Osteoblast (primary cell): ENCODE measurements at regions not wholly inside any gene's neighbourhood (a gene's known extent, or its start where the extent isn't known, plus 50 kb on each side); places are given as distances from the start of the nearest gene placed in this dataset.

Source experiments
- DNase-seq: peaks from one replicate; pipeline ENCODE4 v3.0.0; 2011; ENCODE audit warnings: low spot score, mixed read lengths; ENCODE audit not compliant: insufficient read length; ENCODE audit errors: missing footprints
- H2AFZ ChIP-seq: 2 replicates; pipeline ENCODE4 v1.6.0; 2011; ENCODE audit warnings: mild to moderate bottlenecking, low read length
- H3K27ac ChIP-seq: 2 replicates; pipeline ENCODE4 v1.5.1; 2011; ENCODE audit warnings: mild to moderate bottlenecking, low read depth, low read length, moderate library complexity
- H3K27me3 ChIP-seq: 2 replicates; pipeline ENCODE4 v1.6.0; 2012; ENCODE audit warnings: mild to moderate bottlenecking, control low read depth, inconsistent platforms, low read length, moderate library complexity; ENCODE audit not compliant: insufficient read depth
- H3K36me3 ChIP-seq: 2 replicates; pipeline ENCODE4 v1.5.1; 2011; ENCODE audit warnings: mild to moderate bottlenecking, low read length, control low read depth, moderate library complexity; ENCODE audit not compliant: insufficient read depth
- H3K4me1 ChIP-seq: 2 replicates; pipeline ENCODE4 v1.5.1; 2011; ENCODE audit warnings: mild to moderate bottlenecking, low read length, control low read depth, moderate library complexity; ENCODE audit not compliant: insufficient read depth
- H3K4me2 ChIP-seq: 2 replicates; pipeline ENCODE4 v1.6.0; 2011; ENCODE audit warnings: mild to moderate bottlenecking, low read length; ENCODE audit not compliant: insufficient read depth
- H3K4me3 ChIP-seq: fragments of 200-600 bp; sonication (generic); 3 replicates; pipeline ENCODE4 v1.5.1; 2012; ENCODE audit warnings: mild to moderate bottlenecking, low read length, inconsistent platforms; ENCODE audit not compliant: insufficient read depth
- H3K79me2 ChIP-seq: 2 replicates; pipeline ENCODE4 v1.6.0; 2012; ENCODE audit warnings: mild to moderate bottlenecking, low read length, control low read depth, inconsistent platforms; ENCODE audit not compliant: insufficient read depth
- H3K9me3 ChIP-seq: 2 replicates; pipeline ENCODE4 v1.5.1; 2011; ENCODE audit warnings: low read depth, low read length, control low read depth
- H4K20me1 ChIP-seq: 2 replicates; pipeline ENCODE4 v1.6.0; 2012; ENCODE audit warnings: mild to moderate bottlenecking, low read length, control low read depth; ENCODE audit not compliant: insufficient read depth
- TF ChIP-seq, protein P1 (sequence below): IDR thresholded peaks from 2 replicates; pipeline ENCODE4 v1.5.1; 2011; ENCODE audit warnings: mild to moderate bottlenecking, low read depth, low read length, moderate library complexity; ENCODE audit errors: extremely low read depth

DNA sequence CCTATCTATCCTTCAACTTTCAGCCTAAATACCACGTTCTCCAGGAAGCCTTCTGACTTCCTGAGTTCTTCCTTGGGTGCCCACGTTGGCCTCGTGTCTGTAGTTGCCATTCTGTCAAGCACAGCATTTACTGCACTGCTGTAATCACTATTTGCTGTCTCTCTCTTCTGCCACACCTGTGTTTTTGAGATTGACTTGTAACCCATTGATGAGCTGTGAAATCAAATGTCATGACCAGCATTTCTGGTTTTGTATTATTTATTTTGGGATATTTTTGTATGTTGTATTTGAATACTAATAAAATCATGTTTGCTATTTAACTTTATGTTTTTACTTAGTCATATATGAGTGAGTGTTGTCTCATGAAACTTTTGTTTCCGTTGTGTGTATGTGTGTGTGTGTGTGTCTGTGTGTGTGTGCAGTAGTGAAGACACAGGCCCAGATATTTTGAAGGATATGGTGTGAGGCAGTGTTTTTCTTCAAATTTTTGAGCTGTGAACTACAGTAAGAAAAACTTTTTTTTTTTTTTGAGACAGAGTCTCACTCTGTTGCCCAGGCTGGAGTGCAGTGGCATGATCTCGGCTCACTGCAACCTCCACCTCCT, 126.2 kb upstream of the SERBP1 start:
- Histone ChIP-seq H3K36me3 (no peaks in the 10 kb centered on the region), H3K27me3 (no peaks in the 10 kb centered on the region), H3K27ac (no peak overlapping the region), H3K4me2 (no peak overlapping the region), H4K20me1 (no peaks in the 10 kb centered on the region), H3K4me1 (peaks cover 19% of the 10 kb centered on the region), H2AFZ (peak overlapping the region; percentile 37), H3K9me3 (no peaks in the 10 kb centered on the region), H3K4me3 (no peak overlapping the region), H3K79me2 (no peaks in the 10 kb centered on the region)
- DNase-seq = peak; percentile 55
- TF ChIP-seq, protein P1, sequence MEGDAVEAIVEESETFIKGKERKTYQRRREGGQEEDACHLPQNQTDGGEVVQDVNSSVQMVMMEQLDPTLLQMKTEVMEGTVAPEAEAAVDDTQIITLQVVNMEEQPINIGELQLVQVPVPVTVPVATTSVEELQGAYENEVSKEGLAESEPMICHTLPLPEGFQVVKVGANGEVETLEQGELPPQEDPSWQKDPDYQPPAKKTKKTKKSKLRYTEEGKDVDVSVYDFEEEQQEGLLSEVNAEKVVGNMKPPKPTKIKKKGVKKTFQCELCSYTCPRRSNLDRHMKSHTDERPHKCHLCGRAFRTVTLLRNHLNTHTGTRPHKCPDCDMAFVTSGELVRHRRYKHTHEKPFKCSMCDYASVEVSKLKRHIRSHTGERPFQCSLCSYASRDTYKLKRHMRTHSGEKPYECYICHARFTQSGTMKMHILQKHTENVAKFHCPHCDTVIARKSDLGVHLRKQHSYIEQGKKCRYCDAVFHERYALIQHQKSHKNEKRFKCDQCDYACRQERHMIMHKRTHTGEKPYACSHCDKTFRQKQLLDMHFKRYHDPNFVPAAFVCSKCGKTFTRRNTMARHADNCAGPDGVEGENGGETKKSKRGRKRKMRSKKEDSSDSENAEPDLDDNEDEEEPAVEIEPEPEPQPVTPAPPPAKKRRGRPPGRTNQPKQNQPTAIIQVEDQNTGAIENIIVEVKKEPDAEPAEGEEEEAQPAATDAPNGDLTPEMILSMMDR = no peak

DNA sequence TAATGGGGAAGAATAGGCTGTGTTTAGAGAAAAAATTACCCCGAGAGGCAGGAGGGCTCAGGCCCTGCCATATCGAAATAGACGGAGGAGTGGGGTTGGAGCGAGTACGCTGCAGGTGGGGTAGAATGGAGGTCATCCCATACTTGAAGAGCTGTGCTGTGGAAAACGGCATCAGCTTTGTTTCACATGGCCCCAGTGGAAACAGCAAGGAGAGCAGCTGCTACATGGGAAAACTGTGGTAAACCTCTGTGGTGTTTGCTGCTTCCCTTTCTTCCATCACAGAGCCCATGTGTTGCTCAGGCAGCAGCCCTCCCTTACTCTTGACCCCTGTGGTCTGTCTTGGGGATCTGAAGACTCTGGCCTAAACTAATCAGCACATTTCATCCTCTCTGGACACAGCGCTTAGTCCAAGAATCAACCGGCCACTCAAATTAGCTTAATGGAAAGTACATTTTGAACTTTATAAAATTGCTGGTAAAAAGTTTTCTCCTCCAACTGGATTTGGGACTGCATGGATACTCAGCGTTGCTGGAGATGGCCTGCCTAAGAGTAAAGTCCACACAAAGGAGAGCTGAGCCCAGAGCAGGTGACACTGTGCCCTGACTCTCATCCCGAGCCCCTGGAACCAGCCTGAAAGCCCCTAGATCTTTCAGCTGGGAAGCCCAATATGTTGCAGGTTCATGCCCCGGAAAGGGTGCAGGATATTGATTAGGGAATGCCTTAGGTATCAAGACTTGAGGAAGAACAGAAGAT, 127.1 kb upstream of the GADD45A start:
- H2AFZ ChIP-seq = peak overlapping the region; percentile 17
- H3K36me3 ChIP-seq = no peaks in the 10 kb centered on the region
- H3K27me3 ChIP-seq = no peaks in the 10 kb centered on the region
- H3K4me1 ChIP-seq = peaks cover 19% of the 10 kb centered on the region
- no peaks in the 10 kb centered on the region for H4K20me1 ChIP-seq
- H3K27ac ChIP-seq = no peak overlapping the region
- no peak overlapping the region for H3K4me2 ChIP-seq
- H3K79me2 ChIP-seq = no peaks in the 10 kb centered on the region
- H3K4me3 ChIP-seq = no peak overlapping the region
- TF ChIP-seq, protein P1 = no peak
- DNase-seq = peak; percentile 9
- H3K9me3 ChIP-seq = no peaks in the 10 kb centered on the region

DNA sequence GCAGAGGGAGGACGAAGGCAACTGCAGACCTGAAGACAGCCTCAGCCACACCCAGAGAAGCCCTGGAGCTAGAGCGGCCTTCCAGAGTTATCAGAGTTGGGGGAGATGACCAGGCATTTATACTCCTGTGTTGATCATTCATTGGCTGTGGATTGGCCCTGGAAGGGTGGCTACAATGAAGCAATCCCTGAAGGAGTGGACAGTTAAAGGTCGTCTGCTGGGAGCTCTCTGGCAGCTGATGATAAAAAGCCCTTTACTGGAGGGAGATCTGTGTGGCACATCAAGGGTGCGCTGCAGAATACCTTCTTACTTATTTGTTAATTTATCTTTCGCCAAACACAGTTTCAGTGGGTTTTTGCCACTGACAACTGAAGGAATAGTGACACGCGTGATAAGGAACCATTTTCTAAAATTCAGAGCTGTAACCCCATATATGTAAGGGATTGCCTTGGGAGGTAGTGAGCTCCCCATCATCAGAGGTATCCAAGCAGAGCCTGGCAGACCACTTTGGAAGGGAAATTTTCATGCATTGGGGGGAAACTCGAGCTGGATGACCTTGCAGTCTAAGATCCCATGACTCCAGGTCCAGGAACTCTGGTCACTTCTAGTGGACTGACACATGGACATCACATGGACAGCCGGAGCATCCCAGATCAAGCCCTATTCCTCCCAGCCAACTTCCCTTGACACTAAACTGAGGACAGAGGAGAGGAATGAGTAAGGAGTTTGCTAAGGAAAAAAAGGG, 126.4 kb upstream of the GADD45A start:
- peak; percentile 83 for DNase-seq
- TF ChIP-seq, protein P1 = no peak
- Histone ChIP-seq H3K9me3 (no peaks in the 10 kb centered on the region), H4K20me1 (no peaks in the 10 kb centered on the region), H2AFZ (peak overlapping the region; percentile 91), H3K79me2 (no peaks in the 10 kb centered on the region), H3K36me3 (no peaks in the 10 kb centered on the region), H3K27ac (peak overlapping the region; percentile 71), H3K27me3 (no peaks in the 10 kb centered on the region), H3K4me2 (peak overlapping the region; percentile 85), H3K4me3 (peak overlapping the region; percentile 62), H3K4me1 (peaks cover 19% of the 10 kb centered on the region)
